HG03342 (cell line): ENCODE measurements at regions not wholly inside any gene's neighbourhood (a gene's known extent, or its start where the extent isn't known, plus 50 kb on each side); places are given as distances from the start of the nearest gene placed in this dataset.

Source experiments
- ATAC-seq: cut with Tn5 transposase; IDR thresholded peaks from one replicate; pipeline ENCODE4 v1.9.1; 2021; ENCODE audit warnings: mild to moderate bottlenecking, moderate library complexity; ENCODE audit not compliant: unreplicated experiment

DNA sequence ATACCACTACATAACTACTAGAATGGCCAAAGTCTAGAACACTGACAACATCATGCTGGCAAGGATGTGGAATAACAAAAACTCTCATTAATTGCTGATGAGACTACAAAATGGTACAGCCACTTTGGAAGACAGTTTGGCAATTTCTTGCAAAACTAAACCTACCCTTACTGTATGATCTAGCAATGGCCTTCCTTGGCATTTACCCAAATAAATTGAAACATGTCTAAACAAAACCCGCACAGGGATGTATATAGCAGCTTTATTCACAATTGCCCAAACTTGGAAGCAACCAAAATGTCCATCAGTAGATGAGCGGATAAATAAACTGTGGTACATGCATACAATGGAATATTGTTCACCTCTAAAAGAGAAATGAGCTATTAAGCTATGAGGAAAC is 87.9 kb upstream of the SLC24A5 start:
- ATAC-seq = no peak

DNA sequence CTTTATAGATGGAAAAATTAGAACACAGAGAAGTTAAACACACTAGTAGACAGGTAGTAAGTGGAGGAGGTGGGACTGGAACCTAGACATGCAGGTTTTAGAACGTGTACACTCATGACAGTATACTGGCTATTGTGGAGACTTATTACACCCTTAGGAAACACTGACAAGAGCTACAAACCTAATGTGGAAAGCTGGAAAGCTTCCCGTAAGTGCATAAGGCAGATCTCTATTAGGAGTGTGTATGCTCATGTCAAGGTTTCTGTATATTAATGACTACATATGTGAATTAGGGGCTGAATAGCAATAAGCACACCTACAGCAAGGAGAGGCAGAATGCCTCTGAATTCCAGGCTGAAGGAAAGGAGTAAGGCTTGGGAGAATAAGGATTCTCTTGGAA is 82.6 kb upstream of the SLC24A5 start:
- ATAC-seq = no peak

DNA sequence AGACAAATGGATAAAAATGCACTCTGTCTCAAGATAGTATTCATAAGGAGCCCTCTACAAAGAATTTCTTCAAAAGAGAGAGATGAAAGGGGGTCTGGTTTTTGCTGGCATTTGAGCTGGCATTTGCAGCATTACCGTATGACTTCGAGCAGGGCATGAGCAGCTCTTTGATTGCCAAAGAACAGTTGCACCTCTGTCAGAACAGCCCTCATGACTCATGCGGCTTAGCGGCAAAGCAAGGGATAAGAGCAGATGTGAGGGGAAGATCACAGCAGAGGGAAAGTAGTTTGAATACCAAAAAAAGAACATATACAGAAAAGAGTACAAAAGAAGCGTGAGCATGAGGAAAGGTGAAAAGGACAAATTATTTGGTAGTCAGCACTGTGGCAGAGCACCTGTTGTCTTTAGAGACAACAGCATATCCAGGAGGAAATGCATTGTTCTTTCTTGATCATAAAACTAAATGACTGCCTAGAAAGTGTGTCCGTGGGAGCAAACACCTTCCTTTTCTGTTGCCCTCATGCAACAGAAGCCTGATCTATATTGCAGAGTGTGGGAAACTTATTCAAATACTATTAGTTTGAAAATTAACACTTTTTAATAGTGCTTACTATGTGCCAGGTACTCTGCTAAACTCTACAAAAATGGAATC is 80.5 kb upstream of the SLC24A5 start:
- ATAC-seq = no peak

DNA sequence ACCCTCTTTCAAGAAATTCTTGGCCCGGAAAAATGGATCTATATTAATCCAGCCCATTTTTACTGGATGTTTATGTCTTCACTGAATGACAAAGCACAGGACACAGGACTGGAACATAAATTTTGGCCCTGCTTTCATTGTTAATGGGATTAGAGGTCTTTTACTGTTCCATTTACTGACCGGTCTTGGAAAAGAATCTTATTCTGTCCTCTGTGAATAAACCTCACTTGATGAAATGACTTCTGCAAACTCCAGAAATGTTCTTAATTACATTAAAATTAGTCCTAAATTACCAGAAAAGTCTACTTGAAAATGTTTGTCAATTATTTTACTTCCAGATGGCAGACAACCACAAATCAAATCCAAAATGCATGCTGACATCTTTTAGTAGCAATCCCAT is 79.3 kb upstream of the SLC24A5 start:
- no peak for ATAC-seq

DNA sequence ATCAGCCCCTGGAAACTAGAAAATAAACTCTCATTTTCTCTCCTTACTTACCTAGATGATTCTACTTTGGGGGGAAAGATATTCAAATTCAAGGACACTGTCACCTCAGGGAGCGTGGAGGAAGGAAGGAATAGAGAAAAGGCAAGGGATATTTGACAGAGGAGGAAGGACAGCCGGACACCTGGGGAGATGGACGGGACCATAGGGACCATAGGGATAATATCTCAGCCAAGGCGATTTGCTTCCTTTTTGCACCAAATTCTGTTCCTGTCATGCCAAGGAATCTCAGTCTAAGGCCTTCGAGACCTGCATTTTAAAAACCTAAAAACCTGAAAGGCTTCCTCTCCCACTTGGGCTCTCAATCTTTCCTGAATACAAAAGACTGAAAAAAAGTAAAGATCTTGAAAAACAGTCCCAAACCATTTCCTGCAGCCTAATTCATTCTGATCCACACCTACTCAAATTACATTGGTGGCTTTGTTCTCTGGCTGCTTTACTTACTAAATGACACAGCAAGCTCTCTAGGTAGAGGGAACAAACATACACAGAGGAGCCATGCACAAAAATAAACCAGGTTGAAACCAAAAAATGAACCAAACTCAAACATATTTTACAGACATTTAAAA is 73.9 kb upstream of the SLC24A5 start:
- ATAC-seq = no peak

DNA sequence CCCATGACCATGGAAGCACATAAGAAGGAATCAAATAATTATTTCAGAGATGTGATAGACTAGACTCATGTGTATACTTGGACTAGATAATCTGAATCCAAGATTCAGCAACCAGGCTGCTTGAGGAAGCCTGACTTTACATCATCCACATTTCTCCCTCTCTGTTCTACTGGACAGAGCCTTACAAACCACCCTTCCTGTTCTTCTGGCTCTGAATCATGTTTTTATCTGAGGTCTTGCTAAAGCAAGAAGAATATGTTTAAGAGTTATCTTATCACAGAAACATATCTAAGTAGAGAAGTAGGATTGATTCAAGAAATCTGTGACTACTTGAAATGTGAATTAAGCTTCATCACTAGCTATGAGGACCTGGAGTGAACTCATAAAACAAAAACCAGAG is 71.1 kb upstream of the SLC24A5 start:
- no peak for ATAC-seq

DNA sequence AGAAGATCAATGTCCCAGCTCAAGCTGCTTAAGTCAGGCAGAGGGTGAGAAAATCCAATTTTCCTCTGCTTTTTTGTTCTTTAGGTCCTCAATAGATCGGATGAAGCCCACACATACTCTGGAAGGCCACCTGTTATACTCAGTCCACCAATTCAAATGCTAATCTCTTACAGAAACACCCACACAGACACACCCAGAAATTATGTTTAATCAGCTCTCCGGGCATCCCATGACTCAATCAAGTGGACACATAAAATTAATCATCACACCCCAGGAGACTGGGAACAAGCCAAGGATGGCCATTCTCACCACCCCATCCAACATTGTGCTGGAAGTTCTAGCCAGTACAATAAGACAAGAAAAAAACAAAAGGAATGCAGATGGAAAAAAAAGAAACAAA is 67.8 kb upstream of the SLC24A5 start:
- no peak for ATAC-seq

DNA sequence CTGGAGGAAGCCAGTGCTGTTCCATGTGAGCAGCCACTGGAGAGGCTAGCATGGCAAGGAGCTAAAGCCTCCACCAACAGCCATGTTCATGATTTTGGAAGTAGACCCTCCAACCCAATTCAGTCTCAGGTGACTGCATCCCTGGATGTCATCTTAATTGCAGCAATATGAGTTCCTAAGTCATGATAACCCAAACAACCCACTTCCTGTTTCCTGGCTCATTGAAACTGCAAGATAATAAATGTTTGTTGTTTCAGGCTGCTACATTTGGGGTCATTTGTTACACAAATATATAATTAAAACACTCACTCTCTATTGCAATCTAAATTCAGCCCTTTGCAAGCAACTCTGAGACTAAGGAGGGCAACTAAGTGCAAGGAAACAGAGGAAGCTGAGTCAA is 62.4 kb upstream of the SLC24A5 start:
- ATAC-seq = no peak

DNA sequence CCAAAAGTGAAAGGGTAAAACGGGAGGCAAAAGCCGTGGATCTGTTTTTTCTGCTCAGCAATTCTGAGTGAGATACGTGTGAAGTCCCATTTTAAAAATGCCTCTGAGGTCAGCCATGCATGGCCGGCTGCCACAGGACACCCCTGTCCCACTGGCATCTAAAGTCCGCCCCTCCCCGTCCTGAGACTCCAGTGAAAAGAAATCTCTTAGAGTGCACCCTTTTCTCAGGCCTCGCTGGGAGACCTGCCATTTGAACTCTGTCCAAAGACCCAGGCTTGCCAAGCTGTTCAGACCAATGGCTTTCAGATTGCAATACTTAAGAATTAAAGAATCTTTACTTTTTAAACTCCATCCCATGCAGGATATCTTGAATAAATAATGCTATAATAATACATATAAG is 61.0 kb upstream of the SLC24A5 start:
- no peak for ATAC-seq

DNA sequence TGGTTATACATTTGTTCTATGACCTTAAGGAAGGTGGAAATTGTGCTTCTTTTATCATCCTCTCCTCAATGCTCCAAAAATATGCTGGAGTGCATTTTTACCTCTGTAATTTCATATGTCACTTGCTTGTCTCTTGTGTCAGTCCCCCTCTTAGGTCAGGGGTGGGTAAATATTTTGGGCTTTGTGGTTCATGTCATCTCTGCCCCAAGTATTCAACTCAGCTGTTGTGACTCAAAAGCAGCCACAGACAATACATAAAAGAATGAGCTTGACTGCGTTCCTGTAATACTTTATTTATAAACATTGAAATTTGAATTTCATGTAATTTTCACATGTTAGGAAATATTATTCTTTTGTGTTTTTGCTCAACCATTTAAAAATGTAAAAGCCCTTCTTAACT is 60.4 kb upstream of the SLC24A5 start:
- no peak for ATAC-seq

DNA sequence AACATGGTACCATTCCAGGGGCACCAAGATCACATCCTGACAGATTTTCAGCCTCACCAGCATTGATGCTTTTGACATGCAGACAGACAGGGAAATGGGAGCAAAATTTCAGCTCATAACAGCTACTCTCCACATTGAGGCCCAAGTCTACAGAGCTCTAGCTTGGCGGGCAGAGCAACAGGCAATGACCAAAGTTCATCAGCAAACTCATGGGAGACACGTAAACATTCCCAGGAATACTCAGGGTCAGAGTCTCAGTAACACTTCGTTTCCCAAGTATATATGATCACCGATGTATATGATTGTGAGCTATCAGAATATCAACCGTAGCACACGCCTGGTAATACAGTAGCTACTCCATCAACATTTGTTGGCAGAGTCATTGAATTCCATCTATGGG is 59.2 kb upstream of the SLC24A5 start:
- no peak for ATAC-seq

DNA sequence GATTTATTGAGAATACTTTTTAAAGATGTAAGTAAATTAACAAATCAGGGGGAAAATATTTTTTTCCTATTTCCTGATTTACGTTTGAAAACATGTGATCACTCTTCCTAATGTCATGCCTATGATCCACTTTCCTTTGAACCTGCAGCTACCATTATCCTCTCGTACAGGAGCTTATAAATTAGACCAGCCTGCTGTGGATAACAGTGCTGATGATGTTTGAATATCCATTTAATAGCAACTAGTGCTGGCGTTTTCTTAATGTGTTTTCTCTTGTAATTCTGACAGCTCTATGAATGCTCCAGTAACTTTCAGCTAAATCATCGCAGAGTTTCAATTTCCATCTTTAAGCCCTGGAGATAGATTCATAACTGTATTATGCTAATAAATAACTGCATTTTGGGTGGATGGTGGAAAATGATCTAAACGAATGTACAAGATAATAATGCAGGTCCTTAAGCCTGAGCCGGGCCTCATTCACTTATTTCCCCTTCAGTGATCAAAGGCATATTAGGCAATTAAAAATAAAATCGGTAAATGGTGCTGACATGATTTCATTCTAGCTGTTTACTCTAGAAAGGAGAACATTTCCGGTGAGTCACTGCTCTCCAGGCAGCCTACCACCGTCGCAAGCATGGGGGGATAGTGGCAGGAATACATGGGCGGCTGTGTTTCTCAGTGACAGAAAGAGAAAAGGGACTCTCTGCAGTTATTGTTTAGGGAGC is 58.5 kb upstream of the SLC24A5 start:
- no peak for ATAC-seq

DNA sequence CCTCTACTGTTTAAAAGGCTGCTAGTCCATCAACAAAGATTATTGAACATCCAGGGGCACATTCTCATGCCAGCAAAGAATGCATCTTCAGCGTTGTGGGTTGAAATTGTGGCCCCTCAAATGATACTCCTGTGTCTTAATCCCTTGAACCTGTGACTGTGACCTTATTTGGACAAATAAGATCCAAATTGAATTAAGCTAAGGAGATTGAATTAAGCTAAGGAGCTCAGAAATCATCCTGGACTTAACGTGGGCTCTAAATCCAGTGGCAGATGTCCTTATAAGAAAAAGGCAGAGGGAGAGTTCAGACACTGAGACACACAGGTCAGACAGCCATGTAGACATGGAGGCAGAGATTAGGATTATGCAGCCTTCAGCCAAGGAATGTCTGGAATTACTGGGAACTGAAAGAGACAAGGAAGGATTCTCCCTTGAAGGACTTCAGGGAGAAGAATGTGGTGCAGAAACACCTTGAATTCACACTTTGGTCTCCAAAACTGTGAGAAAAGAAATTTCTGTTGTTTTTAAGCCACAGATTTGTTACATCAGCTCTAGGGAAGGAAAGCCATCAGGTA is 57.3 kb upstream of the SLC24A5 start:
- no peak for ATAC-seq

DNA sequence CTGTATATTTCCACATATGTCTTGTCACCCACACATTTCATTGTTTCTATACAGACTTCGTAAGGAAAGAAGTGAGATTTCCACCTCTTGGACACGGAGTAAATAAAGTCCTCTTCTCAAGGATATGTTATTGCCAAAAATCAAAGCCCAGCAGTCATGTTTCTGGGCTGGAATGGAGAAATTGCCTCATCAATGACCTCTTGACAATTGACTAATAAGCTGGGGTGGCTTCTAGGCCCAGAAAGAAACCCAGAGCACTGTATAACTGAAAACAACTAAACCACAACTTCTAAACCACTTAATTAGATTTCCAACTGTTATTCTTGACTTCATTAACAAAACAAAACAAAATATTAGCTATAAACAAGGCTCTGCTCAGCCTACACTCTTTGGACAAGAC is 56.4 kb upstream of the SLC24A5 start:
- ATAC-seq = no peak

DNA sequence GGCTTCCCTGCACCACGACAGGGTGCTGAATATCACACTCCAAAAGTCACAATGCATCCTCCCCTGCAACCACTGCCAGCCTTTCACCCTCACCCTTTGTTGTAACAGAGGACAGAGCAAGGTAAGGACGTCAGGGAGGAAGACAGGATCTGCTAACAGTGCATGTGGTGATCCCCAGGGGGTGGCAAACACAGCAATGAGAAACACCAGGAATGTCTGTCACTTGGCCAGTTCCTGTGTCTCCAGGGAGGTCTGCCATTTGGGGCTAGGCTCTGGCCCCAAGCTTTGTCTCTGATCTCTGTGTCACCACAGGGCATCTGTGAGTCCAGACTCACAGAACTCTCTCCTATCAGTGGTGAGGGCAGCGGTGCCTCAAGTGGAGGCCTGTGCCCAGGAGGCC is 54.3 kb upstream of the SLC24A5 start:
- ATAC-seq = no peak
